GM21447 (cell line): ENCODE measurements at regions not wholly inside any gene's neighbourhood (a gene's known extent, or its start where the extent isn't known, plus 50 kb on each side); places are given as distances from the start of the nearest gene placed in this dataset.
"Not testable (repeated sequence)": the region's sequence is repeated elsewhere in the genome, so short reads cannot be mapped to it uniquely, and the experiment has no call there.

Source experiments
- ATAC-seq: cut with Tn5 transposase; IDR thresholded peaks from one replicate; pipeline ENCODE4 v1.9.1; 2021; ENCODE audit not compliant: unreplicated experiment

- ATAC-seq, result not testable (repeated sequence)
Observed at GRCh38 chr4:4116901-4117300, 109.8 kb downstream of the OTOP1 start.

- not testable (repeated sequence) for ATAC-seq
Observed at GRCh38 chr4:4134368-4134767, 92.4 kb downstream of the OTOP1 start.

GRCh38 chr4:4136621-4137020 is 90.1 kb downstream of the OTOP1 start:
- ATAC-seq, result not testable (repeated sequence)
